LHCN-M2 (cell line): ENCODE measurements at regions not wholly inside any gene's neighbourhood (a gene's known extent, or its start where the extent isn't known, plus 50 kb on each side); places are given as distances from the start of the nearest gene placed in this dataset.

ENCODE experiments used
- DNase-seq: peaks from one replicate; pipeline ENCODE4 v3.0.0-alpha.2; 2012; ENCODE audit warnings: low read depth

- no peak for DNase-seq
These were observed 410.9 kb upstream of the JARID2 start for GRCh38 chr6:14834851-14835530.

- no peak for DNase-seq
These were observed 408.4 kb upstream of the JARID2 start for GRCh38 chr6:14837435-14837834.

GRCh38 chr6:14838133-14838583 lies 407.7 kb upstream of the JARID2 start:
- DNase-seq = no peak

- peak; percentile 88 for DNase-seq
These were observed 403.9 kb upstream of the JARID2 start for GRCh38 chr6:14841901-14842421.

GRCh38 chr6:14844411-14844810 lies 401.5 kb upstream of the JARID2 start:
- DNase-seq = no peak

- peak; percentile 24 for DNase-seq
These were observed 397.9 kb upstream of the JARID2 start for GRCh38 chr6:14848019-14848418.

GRCh38 chr6:14849185-14849584 lies 396.7 kb upstream of the JARID2 start:
- DNase-seq = no peak

- no peak for DNase-seq
These were observed 394.6 kb upstream of the JARID2 start for GRCh38 chr6:14851281-14851680.

GRCh38 chr6:14852375-14852774 lies 393.5 kb upstream of the JARID2 start:
- no peak for DNase-seq

GRCh38 chr6:14856177-14856576 lies 389.7 kb upstream of the JARID2 start:
- DNase-seq = no peak

GRCh38 chr6:14857001-14857400 lies 388.9 kb upstream of the JARID2 start:
- DNase-seq = no peak

GRCh38 chr6:14857501-14857900 lies 388.4 kb upstream of the JARID2 start:
- no peak for DNase-seq

GRCh38 chr6:14858808-14859207 lies 387.1 kb upstream of the JARID2 start:
- no peak for DNase-seq

GRCh38 chr6:14860774-14861173 lies 385.1 kb upstream of the JARID2 start:
- no peak for DNase-seq

GRCh38 chr6:14861491-14861943 lies 384.4 kb upstream of the JARID2 start:
- DNase-seq = no peak

- no peak for DNase-seq
These were observed 383.0 kb upstream of the JARID2 start for GRCh38 chr6:14862845-14863244.

GRCh38 chr6:14863902-14864850 lies 381.7 kb upstream of the JARID2 start:
- no peak for DNase-seq

- DNase-seq = no peak
These were observed 380.3 kb upstream of the JARID2 start for GRCh38 chr6:14865531-14866100.

- DNase-seq = no peak
These were observed 378.1 kb upstream of the JARID2 start for GRCh38 chr6:14867802-14868201.

- DNase-seq = peak; percentile 89
These were observed 374.6 kb upstream of the JARID2 start for GRCh38 chr6:14871221-14871620.

- no peak for DNase-seq
These were observed 372.8 kb upstream of the JARID2 start for GRCh38 chr6:14873101-14873500.
